ENCODE measurements at regions not wholly inside any gene's neighbourhood (a gene's known extent, or its start where the extent isn't known, plus 50 kb on each side); places are given as distances from the start of the nearest gene placed in this dataset.
A peak's percentile ranks its signal among the peaks of the same experiment; 100 is the strongest.
"Not testable (repeated sequence)": the region's sequence is repeated elsewhere in the genome, so short reads cannot be mapped to it uniquely, and the experiment has no call there.

DNA sequence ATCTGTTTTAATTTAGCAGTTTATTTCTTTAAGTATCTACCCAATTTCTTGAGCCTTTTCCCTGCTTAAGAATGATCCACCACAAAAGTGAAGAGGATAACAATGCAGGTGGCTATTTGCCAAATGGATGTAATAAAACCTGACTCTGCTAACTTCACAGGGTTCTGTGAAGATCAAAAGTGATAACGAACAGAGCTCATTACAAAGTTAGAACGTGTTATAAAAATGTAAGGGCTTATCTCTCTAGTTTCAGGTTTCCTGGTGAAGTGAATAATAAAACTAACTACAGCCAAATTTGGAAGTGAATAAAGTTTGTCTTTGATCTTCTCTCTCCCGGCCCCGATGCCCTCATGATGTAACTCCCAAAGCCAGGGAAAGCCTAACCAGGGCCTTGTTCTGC is 497.9 kb downstream of the SMARCA1 start:
- in situ Hi-C loops (cut with HindIII; ENCODE audit: low pct_unique_long_range_greater_than_20kb, low sequenced_read_pairs): no loop called here
- DNase-seq (ENCODE audit: low read depth): no peak

GRCh38 chrX:129019412-129019811 is 503.9 kb downstream of the SMARCA1 start:
- in situ Hi-C loops (cut with HindIII; ENCODE audit: low pct_unique_long_range_greater_than_20kb, low sequenced_read_pairs): no loop called here
- no peak for DNase-seq (ENCODE audit: low read depth)

- in situ Hi-C loops (cut with HindIII; ENCODE audit: low pct_unique_long_range_greater_than_20kb, low sequenced_read_pairs): no loop called here
- no peak for DNase-seq (ENCODE audit: low read depth)
Measured at GRCh38 chrX:129015381-129015780, 507.9 kb downstream of the SMARCA1 start.

GRCh38 chrX:129013574-129013973 is 509.7 kb downstream of the SMARCA1 start:
- in situ Hi-C loops (cut with HindIII; ENCODE audit: low pct_unique_long_range_greater_than_20kb, low sequenced_read_pairs): no loop called here
- no peak for DNase-seq (ENCODE audit: low read depth)

- in situ Hi-C loops (cut with HindIII; ENCODE audit: low pct_unique_long_range_greater_than_20kb, low sequenced_read_pairs): no loop called here
- DNase-seq (ENCODE audit: low read depth): no peak
Measured at GRCh38 chrX:129007631-129008030, 515.7 kb downstream of the SMARCA1 start.

GRCh38 chrX:129006491-129006890 is 516.8 kb downstream of the SMARCA1 start:
- in situ Hi-C loops (cut with HindIII; ENCODE audit: low pct_unique_long_range_greater_than_20kb, low sequenced_read_pairs): no loop called here
- no peak for DNase-seq (ENCODE audit: low read depth)

DNA sequence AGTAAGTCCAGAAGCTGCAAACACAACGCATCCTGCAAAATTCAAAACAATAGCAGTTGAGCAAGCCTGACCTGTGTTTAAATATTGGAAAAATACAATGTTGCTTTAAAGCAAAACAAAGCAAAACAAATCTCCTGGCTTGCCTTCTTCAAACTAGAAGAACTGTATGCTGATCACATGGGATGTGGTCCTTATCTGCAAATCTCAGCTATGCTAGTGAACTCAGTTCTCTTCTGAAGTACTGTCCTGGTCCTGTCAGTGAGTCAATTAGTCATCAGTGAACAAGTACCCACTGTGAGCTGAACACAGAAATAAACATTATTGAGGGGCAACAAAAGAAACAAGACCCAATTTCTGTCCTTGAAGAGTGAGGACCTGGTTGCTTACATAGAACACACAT is 522.5 kb downstream of the SMARCA1 start:
- no peak for DNase-seq (ENCODE audit: low read depth)
- in situ Hi-C loops (cut with HindIII; ENCODE audit: low pct_unique_long_range_greater_than_20kb, low sequenced_read_pairs): no loop called here

DNA sequence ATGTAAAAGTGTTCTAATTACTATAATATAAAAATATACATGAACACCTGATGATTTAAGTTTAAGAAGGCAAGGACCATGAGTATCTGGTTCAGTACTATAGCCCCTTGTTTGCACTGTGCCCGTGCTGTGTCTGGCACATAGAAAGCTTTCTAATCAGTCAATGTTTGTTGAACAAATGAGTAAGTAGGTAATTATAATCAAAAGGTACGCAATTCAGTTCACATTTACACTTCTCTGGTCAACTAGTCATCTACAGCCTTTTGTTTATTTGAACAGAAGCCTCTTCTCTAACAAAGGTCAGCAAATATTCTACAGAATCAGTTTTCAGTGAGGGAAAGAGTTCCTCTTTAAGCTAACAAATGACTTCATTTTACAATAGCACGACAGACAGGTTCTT is 523.3 kb downstream of the SMARCA1 start:
- no peak for DNase-seq (ENCODE audit: low read depth)
- in situ Hi-C loops (cut with HindIII; ENCODE audit: low pct_unique_long_range_greater_than_20kb, low sequenced_read_pairs): no loop called here

GRCh38 chrX:128992107-128992971 is 531.0 kb downstream of the SMARCA1 start:
- no peak for DNase-seq (ENCODE audit: low read depth)
- in situ Hi-C loops (cut with HindIII; ENCODE audit: low pct_unique_long_range_greater_than_20kb, low sequenced_read_pairs): no loop called here

- DNase-seq (ENCODE audit: low read depth): peak; percentile 18
- in situ Hi-C loops (cut with HindIII; ENCODE audit: low pct_unique_long_range_greater_than_20kb, low sequenced_read_pairs): no loop called here
Measured at GRCh38 chrX:128975745-128976144, 547.5 kb downstream of the SMARCA1 start.

DNA sequence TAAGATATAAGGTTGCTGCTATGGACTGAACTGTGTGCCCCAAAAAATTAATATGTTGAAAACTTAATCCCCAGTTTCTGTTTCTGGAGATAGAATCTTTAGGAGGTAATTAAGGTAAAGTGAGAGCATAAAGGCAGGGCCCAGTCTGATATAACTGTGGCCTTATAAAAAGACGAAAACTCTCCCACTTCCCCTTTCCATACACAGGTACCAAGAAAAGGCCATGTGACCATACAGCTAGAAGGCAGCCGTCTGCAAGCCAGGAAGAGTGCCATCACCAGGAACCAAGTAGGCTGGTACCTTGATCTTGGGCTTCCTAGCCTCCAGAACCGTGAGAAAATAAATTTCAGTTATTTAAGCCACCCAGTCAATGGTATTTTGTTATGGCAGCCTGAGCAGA is 550.3 kb downstream of the SMARCA1 start:
- no peak for DNase-seq (ENCODE audit: low read depth)
- in situ Hi-C loops (cut with HindIII; ENCODE audit: low pct_unique_long_range_greater_than_20kb, low sequenced_read_pairs): no loop called here

- in situ Hi-C loops (cut with HindIII; ENCODE audit: low pct_unique_long_range_greater_than_20kb, low sequenced_read_pairs): no loop called here
- no peak for DNase-seq (ENCODE audit: low read depth)
Measured at GRCh38 chrX:128961290-128961689, 562.0 kb downstream of the SMARCA1 start.

DNA sequence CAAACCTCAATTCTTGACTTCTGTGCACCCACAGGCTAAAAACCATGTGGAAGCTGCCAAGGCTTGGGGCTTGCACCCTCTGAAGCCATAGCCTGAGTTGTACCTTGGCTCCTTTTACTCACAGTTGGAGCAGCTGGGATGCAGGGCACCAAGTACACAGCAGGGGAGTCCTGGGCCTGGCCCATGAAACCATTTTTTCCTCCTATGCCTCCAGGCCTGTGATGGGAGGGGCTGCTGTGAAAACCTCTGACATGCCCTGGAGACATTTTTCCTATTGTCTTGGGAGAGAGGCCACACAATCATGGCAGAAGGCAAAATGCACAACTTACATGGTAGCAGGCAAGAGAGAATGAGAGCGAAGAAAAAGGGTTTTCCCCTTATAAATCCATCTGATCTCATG is 568.6 kb downstream of the SMARCA1 start:
- in situ Hi-C loops (cut with HindIII; ENCODE audit: low pct_unique_long_range_greater_than_20kb, low sequenced_read_pairs); DNase-seq (ENCODE audit: low read depth): not testable (repeated sequence)

DNA sequence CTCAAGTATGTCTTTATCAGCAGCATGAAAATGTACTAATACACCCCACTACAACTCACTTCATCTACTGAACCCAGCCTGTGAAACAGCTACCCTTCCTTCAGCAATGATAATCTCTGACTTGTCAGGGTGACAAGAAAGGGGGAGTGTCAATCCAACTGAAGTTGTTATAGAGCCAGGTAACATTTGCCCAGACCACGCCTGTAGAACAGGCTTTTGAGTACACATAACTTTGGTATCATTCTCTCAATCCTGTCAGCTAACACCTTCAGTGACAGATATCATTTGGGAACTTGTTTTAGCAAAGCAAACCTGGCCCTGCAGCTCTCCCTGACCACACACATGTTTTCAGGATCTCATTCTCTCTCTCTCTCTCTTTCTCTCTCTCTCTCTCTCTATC is 592.2 kb downstream of the SMARCA1 start:
- no peak for DNase-seq (ENCODE audit: low read depth)
- in situ Hi-C loops (cut with HindIII; ENCODE audit: low pct_unique_long_range_greater_than_20kb, low sequenced_read_pairs): no loop called here

DNA sequence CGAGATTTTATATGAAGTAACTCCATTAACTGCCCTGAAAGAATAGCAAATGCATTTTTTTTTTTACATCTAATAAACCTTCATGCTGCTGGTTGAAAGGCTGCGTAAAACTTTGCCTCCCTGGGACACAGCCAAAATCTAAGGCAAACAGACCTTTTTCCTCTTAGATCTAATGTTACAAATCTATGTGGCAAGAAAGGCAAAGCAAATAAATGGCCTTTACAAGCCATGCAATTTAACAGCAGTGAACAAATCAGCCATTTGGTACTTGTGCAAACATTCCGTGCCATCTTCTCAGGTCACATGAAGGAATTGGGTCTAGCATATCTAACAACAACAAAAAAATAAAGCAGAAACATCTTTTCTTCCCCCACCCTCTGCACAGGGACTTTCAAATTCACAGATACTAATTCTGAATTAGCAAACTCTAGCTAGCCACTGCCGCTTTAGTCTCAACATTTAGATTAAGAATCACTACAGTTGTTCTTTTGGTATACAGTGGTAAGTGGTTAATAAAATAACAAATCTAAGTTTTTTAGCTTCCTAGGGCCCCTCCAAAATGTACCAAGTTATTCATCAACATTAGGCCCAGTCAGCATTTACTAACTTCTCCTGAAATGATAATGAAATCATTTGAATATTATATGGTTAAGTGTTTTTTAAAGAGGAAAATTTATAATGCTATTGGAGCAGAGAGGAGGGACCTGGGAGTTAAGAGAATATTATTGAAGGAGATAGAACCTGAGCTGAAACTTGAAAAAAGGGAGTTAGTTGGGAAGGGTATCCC is 593.8 kb downstream of the SMARCA1 start:
- no peak for DNase-seq (ENCODE audit: low read depth)
- in situ Hi-C loops (cut with HindIII; ENCODE audit: low pct_unique_long_range_greater_than_20kb, low sequenced_read_pairs): no loop called here

DNA sequence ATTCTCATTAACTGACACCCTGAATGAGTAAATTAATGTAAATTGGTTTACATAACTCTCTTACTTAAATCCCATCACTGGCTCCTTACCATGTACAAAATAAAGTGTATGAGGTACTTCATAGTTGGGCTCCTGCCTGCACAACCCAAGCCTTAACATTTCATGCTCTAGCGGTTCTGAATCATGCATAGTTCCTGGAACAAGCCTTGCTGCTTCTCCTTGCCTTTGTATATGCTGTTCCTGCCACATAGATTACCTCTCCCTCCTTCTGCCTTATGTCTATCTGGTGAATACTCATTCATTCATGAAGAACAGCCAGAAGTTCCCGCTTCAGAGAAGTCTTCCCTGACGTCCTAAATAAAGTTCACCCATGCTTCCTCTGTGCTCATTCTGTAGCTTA is 594.7 kb downstream of the SMARCA1 start:
- peak; percentile 2 for DNase-seq (ENCODE audit: low read depth)
- in situ Hi-C loops (cut with HindIII; ENCODE audit: low pct_unique_long_range_greater_than_20kb, low sequenced_read_pairs): no loop called here

GRCh38 chrX:128927363-128927762 is 595.9 kb downstream of the SMARCA1 start:
- in situ Hi-C loops (cut with HindIII; ENCODE audit: low pct_unique_long_range_greater_than_20kb, low sequenced_read_pairs): no loop called here
- no peak for DNase-seq (ENCODE audit: low read depth)

- in situ Hi-C loops (cut with HindIII; ENCODE audit: low pct_unique_long_range_greater_than_20kb, low sequenced_read_pairs): no loop called here
- no peak for DNase-seq (ENCODE audit: low read depth)
Measured at GRCh38 chrX:128906753-128907152, 616.5 kb downstream of the SMARCA1 start.

DNA sequence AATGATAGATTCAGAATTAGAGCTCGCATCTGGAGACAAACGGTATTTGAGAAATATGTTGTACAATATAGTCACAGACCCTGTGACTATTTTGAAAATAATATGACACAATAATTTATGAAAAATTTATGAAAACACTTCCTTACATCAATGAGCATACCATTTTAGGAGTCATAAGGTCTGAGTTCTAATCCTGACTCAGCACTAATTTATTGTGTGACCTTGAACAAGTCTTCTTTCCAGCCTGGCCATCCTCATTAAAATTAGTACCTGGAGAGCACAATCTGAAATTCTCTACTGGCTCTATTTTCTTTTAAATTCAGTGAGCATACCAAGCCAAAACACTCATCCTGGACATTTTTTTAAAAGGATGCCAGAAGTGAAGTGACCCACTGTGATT is 622.3 kb downstream of the SMARCA1 start:
- DNase-seq (ENCODE audit: low read depth): no peak
- in situ Hi-C loops (cut with HindIII; ENCODE audit: low pct_unique_long_range_greater_than_20kb, low sequenced_read_pairs): no loop called here

DNA sequence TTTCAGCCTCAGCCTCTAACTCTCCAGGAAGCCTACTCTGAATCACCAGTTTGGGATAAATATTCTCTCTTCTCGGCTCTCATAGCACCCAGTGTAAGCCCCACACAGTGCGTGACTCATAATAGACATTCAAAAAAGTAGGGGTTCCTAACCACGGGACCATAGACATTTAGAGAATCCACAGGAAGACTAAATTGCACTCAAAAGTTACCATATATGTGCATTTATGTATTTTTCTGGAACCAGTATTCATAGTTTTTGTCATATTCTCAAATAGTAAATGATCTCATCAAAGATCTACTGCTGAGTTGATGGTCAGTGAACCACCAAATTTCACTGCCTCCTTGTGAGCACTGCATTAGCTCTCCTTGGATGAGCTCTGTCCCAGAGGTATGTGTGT is 625.7 kb downstream of the SMARCA1 start:
- in situ Hi-C loops (cut with HindIII; ENCODE audit: low pct_unique_long_range_greater_than_20kb, low sequenced_read_pairs): no loop called here
- no peak for DNase-seq (ENCODE audit: low read depth)
